ENCODE measurements at regions not wholly inside any gene's neighbourhood (a gene's known extent, or its start where the extent isn't known, plus 50 kb on each side); places are given as distances from the start of the nearest gene placed in this dataset.

DNA sequence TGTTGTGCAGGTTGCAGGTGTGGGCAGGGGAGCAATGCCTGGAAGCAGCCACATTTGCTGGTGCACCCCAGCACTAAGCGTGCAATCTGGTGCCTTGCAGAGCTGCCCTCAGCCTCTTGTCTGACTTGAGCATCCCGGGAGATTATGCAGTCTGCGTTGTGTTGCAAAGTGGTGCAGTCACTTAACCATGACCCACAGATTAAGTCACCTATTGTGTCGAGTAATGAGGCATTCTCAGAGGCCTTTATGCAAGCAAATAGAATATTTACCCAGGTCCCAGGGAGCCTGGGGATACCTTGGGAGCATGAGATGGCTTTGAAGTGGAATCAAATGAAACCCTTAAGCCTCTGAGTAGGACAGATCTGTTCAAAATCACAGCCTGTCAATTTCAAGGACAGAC is 529.0 kb downstream of the TYW1 start:
- Histone ChIP-seq H3K79me2 (ENCODE audit: insufficient read depth, low read depth) (no peaks in the 10 kb centered on the region), H2AFZ (ENCODE audit: low read depth) (no peak overlapping the region), H3K36me3 (ENCODE audit: insufficient read depth) (no peaks in the 10 kb centered on the region), H3K4me3 (IDR thresholded peaks at IDR 0.05; ENCODE audit: insufficient read depth, low read depth, low read length) (no peak overlapping the region), H3K4me1 (ENCODE audit: low read depth, poor library complexity, severe bottlenecking) (no peaks in the 10 kb centered on the region), H4K20me1 (ENCODE audit: insufficient read depth) (no peaks in the 10 kb centered on the region), H3K9ac (no peak overlapping the region), H3K27me3 (ENCODE audit: insufficient read depth, low read depth) (no peaks in the 10 kb centered on the region), H3K27ac (no peak overlapping the region), H3K4me2 (no peak overlapping the region)
- TF ChIP-seq, protein P1, sequence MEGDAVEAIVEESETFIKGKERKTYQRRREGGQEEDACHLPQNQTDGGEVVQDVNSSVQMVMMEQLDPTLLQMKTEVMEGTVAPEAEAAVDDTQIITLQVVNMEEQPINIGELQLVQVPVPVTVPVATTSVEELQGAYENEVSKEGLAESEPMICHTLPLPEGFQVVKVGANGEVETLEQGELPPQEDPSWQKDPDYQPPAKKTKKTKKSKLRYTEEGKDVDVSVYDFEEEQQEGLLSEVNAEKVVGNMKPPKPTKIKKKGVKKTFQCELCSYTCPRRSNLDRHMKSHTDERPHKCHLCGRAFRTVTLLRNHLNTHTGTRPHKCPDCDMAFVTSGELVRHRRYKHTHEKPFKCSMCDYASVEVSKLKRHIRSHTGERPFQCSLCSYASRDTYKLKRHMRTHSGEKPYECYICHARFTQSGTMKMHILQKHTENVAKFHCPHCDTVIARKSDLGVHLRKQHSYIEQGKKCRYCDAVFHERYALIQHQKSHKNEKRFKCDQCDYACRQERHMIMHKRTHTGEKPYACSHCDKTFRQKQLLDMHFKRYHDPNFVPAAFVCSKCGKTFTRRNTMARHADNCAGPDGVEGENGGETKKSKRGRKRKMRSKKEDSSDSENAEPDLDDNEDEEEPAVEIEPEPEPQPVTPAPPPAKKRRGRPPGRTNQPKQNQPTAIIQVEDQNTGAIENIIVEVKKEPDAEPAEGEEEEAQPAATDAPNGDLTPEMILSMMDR (conservative IDR thresholded peaks at IDR 0.05; ENCODE audit: low read depth, low read length), result no peak

DNA sequence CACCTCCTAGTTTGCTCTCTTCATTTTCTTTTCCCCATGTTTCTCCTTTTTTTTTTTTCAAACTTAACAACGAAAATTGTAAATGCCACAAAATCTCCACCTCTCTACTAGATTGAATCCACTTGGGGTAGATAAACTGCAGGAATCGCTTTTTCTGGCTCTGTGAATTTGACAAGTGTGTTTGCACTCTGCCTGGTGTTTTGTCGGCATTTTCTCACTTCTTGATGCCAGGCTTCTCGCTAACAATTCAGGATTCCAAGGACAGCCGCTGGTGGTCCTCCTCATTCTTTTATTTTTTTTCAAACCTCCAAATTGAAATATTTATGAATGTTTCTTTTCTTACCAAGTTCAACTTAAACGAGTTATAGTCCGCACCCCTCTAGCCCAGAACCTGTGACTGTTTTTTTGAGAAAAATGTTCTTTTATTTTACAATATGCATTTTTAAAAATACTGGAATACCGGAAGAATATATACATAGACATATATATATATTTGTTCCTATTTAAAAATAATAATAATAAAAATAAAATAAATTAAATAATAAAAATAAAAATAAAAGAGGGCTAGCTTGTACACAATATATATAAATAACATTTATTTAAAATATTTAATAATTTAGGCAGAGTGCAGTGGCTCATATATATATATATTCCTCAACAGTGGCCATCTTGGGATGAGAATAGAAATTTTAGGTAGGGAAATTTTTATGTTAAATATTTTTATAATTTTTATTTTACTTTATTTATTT is 538.8 kb downstream of the TYW1 start:
- TF ChIP-seq, protein P1 (conservative IDR thresholded peaks at IDR 0.05; ENCODE audit: low read depth, low read length), result no peak
- Histone ChIP-seq H2AFZ (ENCODE audit: low read depth) (no peak overlapping the region), H3K36me3 (ENCODE audit: insufficient read depth) (no peaks in the 10 kb centered on the region), H4K20me1 (ENCODE audit: insufficient read depth) (no peaks in the 10 kb centered on the region), H3K9ac (no peak overlapping the region), H3K4me2 (no peak overlapping the region), H3K4me1 (ENCODE audit: low read depth, poor library complexity, severe bottlenecking) (no peaks in the 10 kb centered on the region), H3K79me2 (ENCODE audit: insufficient read depth, low read depth) (no peaks in the 10 kb centered on the region), H3K27ac (no peak overlapping the region), H3K27me3 (ENCODE audit: insufficient read depth, low read depth) (no peaks in the 10 kb centered on the region), H3K4me3 (IDR thresholded peaks at IDR 0.05; ENCODE audit: insufficient read depth, low read depth, low read length) (no peak overlapping the region)

DNA sequence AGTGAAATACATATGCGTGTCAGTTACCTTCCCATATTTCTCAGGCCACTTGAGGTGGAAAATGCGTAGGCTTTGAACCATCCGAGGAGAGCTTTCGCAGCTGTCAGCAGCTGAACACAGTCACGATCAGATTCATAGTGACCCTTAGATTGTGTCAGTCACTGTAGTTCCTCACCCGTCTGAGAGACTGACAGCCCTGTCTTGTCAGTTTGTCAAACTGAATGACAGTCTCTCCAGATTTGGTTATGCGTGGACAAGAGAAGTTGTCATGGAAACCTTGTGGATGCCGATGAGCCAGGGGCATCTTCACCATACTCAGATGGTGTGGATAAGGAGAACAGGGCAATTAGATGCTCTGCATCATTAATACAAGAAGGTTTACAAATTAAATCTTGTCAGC is 546.3 kb downstream of the TYW1 start:
- H3K4me3 ChIP-seq (IDR thresholded peaks at IDR 0.05; ENCODE audit: insufficient read depth, low read depth, low read length), result no peak overlapping the region
- H3K36me3 ChIP-seq (ENCODE audit: insufficient read depth), result no peaks in the 10 kb centered on the region
- H3K4me2 ChIP-seq, result no peak overlapping the region
- H3K79me2 ChIP-seq (ENCODE audit: insufficient read depth, low read depth), result no peaks in the 10 kb centered on the region
- H2AFZ ChIP-seq (ENCODE audit: low read depth), result no peak overlapping the region
- H4K20me1 ChIP-seq (ENCODE audit: insufficient read depth), result no peaks in the 10 kb centered on the region
- no peaks in the 10 kb centered on the region for H3K27me3 ChIP-seq (ENCODE audit: insufficient read depth, low read depth)
- H3K27ac ChIP-seq, result no peak overlapping the region
- TF ChIP-seq, protein P1 (conservative IDR thresholded peaks at IDR 0.05; ENCODE audit: low read depth, low read length), result no peak
- no peak overlapping the region for H3K9ac ChIP-seq
- no peaks in the 10 kb centered on the region for H3K4me1 ChIP-seq (ENCODE audit: low read depth, poor library complexity, severe bottlenecking)

DNA sequence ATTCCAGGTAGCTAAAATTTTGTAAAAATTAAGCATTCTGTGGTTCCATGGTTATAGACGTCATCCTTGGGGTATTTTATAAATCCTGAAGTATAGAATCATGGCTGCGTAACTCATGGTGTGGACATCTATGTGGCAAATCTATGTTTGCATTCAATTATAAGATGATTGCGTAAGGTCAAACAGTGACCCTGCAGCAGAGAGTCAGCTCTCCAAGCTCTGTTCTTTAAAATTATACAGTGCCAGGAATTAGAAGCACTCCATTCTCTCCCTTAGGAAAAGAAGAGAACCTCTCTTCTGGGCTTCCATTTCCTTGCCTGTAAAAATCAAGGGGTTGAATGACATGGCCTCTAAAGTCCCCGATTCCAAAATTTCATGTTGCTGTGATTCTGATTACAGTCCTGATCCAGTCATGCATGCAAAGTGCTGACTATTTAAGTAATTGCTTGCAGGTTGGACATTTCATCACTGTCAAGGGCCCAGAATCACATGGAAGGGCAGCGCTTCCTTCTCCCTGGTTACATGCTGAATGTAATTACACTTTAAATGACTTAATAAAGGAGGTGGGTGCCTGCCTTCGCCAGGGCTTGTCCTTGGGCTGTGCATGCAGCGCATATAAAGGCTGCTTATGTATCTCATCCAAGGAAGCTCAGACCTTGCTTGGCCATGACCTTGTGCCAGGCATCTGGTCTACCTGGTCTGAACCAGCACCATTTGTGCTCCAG is 550.7 kb downstream of the TYW1 start:
- Histone ChIP-seq H4K20me1 (ENCODE audit: insufficient read depth) (no peaks in the 10 kb centered on the region), H3K9ac (no peak overlapping the region), H2AFZ (ENCODE audit: low read depth) (no peak overlapping the region), H3K4me2 (no peak overlapping the region), H3K4me1 (ENCODE audit: low read depth, poor library complexity, severe bottlenecking) (no peaks in the 10 kb centered on the region), H3K79me2 (ENCODE audit: insufficient read depth, low read depth) (no peaks in the 10 kb centered on the region), H3K4me3 (IDR thresholded peaks at IDR 0.05; ENCODE audit: insufficient read depth, low read depth, low read length) (no peak overlapping the region), H3K27ac (no peak overlapping the region), H3K27me3 (ENCODE audit: insufficient read depth, low read depth) (no peaks in the 10 kb centered on the region), H3K36me3 (ENCODE audit: insufficient read depth) (no peaks in the 10 kb centered on the region)
- TF ChIP-seq, protein P1 (conservative IDR thresholded peaks at IDR 0.05; ENCODE audit: low read depth, low read length), result no peak
